MCF 10A (cell line): ENCODE measurements at regions not wholly inside any gene's neighbourhood (a gene's known extent, or its start where the extent isn't known, plus 50 kb on each side); places are given as distances from the start of the nearest gene placed in this dataset.
"Not testable (repeated sequence)": the region's sequence is repeated elsewhere in the genome, so short reads cannot be mapped to it uniquely, and the experiment has no call there.

Source experiments
- BruUV-seq: library from RNA; stranded (reverse); fragments of 400-500 nt; replicated peaks from 2 replicates; lab custom pipeline; 2021; lab: Mats Ljungman, UMichigan
- CTCF ChIA-PET: fragments of 300-600 bp; sonication (Branson Sonifier 250); formaldehyde crosslinking; extraction: SDS; loops from one replicate; lab custom pipeline; 2021; ENCODE audit warnings: antibody characterized with exemption, inconsistent platforms; lab: Yijun Ruan, JAX
- POLR2A ChIA-PET: fragments of 300-600, 350-650 bp; sonication (Branson Sonifier 250); formaldehyde crosslinking; extraction: SDS; loops from one replicate; lab custom pipeline; 2020; ENCODE audit warnings: antibody characterized with exemption, inconsistent platforms; lab: Yijun Ruan, JAX
- DNase-seq: peaks from one replicate; pipeline ENCODE4 v3.0.0-alpha.2; 2018; ENCODE audit not compliant: unreplicated experiment
- H3K27ac Mint-ChIP-seq: one replicate; pipeline ENCODE4 v1.8.0; 2022; ENCODE audit warnings: mild to moderate bottlenecking, low read depth, mixed read lengths; ENCODE audit not compliant: unreplicated experiment
- H3K27me3 Mint-ChIP-seq: one replicate; pipeline ENCODE4 v1.8.0; 2022; ENCODE audit warnings: mixed read lengths; ENCODE audit not compliant: insufficient read depth, unreplicated experiment
- H3K36me3 Mint-ChIP-seq: one replicate; pipeline ENCODE4 v1.8.0; 2022; ENCODE audit warnings: mild to moderate bottlenecking, moderate library complexity, mixed read lengths; ENCODE audit not compliant: insufficient read depth, unreplicated experiment
- H3K4me1 Mint-ChIP-seq: one replicate; pipeline ENCODE4 v1.8.0; 2022; ENCODE audit warnings: mixed read lengths; ENCODE audit not compliant: insufficient read depth, unreplicated experiment
- H3K4me3 Mint-ChIP-seq: one replicate; pipeline ENCODE4 v1.8.0; 2022; ENCODE audit warnings: mild to moderate bottlenecking, moderate library complexity, mixed read lengths; ENCODE audit not compliant: unreplicated experiment
- H3K9me3 Mint-ChIP-seq: one replicate; pipeline ENCODE4 v1.8.0; 2022; ENCODE audit warnings: mixed read lengths; ENCODE audit not compliant: unreplicated experiment
- intact Hi-C: fragments of 100-400 bp; cut with micrococcal nuclease; formaldehyde crosslinking; loops from 2 replicates; pipeline ENCODE4 v1.14.1; 2022
- TF ChIP-seq, protein P1 (sequence below): fragments of 200-600 bp; IDR thresholded peaks from one replicate; pipeline ENCODE4 v1.8.0; 2022; ENCODE audit warnings: antibody characterized with exemption, mild to moderate bottlenecking; ENCODE audit not compliant: unreplicated experiment

DNA sequence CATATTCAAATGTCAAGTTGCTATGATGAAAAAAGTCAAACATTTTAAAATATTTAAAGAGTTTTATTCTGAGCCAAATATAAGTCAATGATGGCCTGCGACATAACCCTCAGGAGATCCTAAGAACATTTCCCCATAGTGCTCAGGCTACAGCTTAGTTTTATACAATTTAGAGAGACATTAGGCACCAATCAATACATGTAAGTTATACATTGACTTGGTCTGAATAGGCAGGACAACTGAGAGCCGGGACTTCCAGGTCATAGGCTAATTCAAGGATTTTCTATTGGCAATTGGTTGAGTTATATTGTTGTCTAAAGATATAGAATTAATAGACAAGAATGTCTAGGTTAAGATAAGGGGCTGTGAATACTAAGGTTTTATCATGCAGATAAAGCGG lies 64.5 kb downstream of the UGT2B28 start:
- H3K4me3 Mint-ChIP-seq, H3K36me3 Mint-ChIP-seq, H3K27ac Mint-ChIP-seq, CTCF ChIA-PET, DNase-seq, BruUV-seq, intact Hi-C loops, POLR2A ChIA-PET, H3K9me3 Mint-ChIP-seq, H3K4me1 Mint-ChIP-seq: not testable (repeated sequence)
- H3K27me3 Mint-ChIP-seq = peaks cover 38% of the 10 kb centered on the region

DNA sequence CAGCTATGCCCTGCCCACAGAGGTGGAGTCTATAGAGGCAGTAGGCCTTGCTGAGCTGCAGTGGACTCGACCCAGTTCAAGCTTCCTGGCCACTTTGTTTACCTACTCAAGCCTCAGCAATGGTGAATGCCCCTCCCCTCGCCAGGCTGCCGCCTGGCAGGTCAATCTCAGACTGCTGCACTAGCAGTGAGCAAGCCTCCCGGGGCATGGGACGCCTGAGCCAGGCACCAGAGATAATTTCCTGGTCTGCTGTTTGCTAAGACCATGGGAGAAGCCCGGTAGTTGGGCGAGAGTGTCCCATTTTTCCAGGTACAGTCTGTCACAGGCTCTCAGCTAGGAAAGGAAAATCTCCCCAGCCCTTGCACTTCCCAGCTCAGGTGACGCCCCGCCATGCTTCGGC lies 68.5 kb downstream of the UGT2B28 start:
- intact Hi-C loops, CTCF ChIA-PET, H3K4me3 Mint-ChIP-seq, DNase-seq, H3K4me1 Mint-ChIP-seq, POLR2A ChIA-PET, BruUV-seq, H3K36me3 Mint-ChIP-seq, H3K27ac Mint-ChIP-seq, H3K9me3 Mint-ChIP-seq: not testable (repeated sequence)
- peaks cover 40% of the 10 kb centered on the region for H3K27me3 Mint-ChIP-seq

DNA sequence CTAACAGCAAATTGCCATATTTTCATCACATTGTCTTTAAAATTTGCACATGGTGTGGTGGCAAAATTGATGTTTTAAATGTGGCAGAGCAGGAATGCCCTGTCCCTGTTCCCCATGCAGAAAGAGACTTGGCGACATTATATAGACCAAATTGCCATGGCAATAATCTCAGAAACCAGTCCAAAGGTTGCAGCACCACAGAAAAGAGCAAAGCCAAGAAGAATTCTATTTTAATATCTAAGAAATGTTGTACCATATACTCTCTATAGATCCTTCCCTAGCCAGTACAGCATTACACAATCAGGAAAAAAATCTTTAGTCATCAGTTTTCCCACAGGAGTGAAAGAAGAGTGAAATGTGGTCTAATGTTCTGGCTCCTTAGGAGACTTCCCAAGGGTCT lies 80.0 kb downstream of the UGT2B28 start:
- ChIA-PET POLR2A (no interaction called here), CTCF (no interaction called here)
- Mint-ChIP-seq H3K4me3 (no peak overlapping the region), H3K36me3 (no peaks in the 10 kb centered on the region), H3K27me3 (peaks cover 87% of the 10 kb centered on the region), H3K27ac (no peak overlapping the region), H3K4me1 (peaks cover 4% of the 10 kb centered on the region), H3K9me3 (no peaks in the 10 kb centered on the region)
- BruUV-seq = no TSS peak
- DNase-seq = peak; percentile 18
- TF ChIP-seq, protein P1, sequence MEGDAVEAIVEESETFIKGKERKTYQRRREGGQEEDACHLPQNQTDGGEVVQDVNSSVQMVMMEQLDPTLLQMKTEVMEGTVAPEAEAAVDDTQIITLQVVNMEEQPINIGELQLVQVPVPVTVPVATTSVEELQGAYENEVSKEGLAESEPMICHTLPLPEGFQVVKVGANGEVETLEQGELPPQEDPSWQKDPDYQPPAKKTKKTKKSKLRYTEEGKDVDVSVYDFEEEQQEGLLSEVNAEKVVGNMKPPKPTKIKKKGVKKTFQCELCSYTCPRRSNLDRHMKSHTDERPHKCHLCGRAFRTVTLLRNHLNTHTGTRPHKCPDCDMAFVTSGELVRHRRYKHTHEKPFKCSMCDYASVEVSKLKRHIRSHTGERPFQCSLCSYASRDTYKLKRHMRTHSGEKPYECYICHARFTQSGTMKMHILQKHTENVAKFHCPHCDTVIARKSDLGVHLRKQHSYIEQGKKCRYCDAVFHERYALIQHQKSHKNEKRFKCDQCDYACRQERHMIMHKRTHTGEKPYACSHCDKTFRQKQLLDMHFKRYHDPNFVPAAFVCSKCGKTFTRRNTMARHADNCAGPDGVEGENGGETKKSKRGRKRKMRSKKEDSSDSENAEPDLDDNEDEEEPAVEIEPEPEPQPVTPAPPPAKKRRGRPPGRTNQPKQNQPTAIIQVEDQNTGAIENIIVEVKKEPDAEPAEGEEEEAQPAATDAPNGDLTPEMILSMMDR = no peak
- intact Hi-C loops = no loop called here

DNA sequence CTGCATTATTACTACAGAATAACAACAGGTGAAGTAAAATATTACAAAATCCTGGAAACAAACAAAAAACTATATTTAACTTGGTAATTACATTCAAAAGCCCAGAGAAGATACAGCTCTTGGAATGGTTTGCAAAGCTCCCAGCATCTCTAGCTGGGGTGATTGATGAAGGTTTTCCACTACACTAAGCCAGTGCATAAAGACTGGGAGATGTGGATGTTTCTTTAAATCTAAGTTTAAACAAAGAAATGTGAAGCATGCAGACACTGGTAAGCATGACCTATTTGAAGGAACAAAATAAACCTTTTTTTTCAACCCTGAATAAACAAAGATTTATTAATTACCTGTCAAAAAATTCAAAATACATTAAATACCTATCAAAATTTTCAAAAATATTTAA lies 80.5 kb downstream of the UGT2B28 start:
- H3K27ac Mint-ChIP-seq, POLR2A ChIA-PET, intact Hi-C loops, H3K4me1 Mint-ChIP-seq, H3K36me3 Mint-ChIP-seq, H3K4me3 Mint-ChIP-seq, CTCF ChIA-PET, BruUV-seq, H3K9me3 Mint-ChIP-seq, DNase-seq: not testable (repeated sequence)
- H3K27me3 Mint-ChIP-seq = peaks cover 92% of the 10 kb centered on the region

DNA sequence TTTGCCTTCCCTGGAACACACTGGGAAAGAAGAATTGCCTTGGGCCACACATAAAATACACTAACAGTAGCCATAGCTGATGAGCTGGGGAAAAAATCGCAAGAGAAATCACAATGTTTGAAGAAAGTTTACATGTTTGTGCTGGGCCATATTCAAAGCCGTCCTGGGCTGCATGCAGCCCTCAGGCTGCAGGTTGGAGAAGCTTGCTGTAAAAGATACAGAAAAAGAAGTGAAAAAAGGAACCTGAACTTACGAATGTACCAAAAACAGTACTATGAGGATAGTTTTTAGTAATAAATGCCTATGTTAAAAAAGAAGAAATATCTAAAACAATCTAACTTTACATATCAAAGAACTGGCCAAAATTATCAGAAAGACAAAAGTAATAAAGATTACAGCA lies 82.1 kb downstream of the UGT2B28 start:
- POLR2A ChIA-PET = no interaction called here
- BruUV-seq = no TSS peak
- no peak overlapping the region for H3K27ac Mint-ChIP-seq

DNA sequence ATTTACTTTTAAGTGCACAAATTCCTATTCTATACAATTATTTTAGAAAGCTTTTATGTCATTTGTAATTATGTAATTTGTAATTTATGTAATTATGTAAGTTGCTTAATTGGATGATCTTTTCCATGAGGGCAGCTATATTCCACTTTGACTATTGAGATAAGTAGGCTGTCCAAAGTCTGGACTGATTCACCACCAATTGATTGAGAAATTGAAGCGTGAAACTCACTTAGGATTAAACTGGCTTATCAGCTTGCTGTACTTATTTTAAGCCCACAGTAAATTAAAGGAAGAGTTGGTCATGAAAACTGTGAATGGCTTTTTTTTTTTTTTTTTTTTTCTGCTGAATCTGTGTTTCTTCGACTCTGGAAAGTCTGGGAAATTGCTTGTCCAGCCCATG lies 87.4 kb downstream of the UGT2B28 start:
- H3K36me3 Mint-ChIP-seq, H3K27ac Mint-ChIP-seq, DNase-seq, BruUV-seq, H3K4me1 Mint-ChIP-seq, H3K4me3 Mint-ChIP-seq, POLR2A ChIA-PET, intact Hi-C loops, H3K9me3 Mint-ChIP-seq: not testable (repeated sequence)
- peaks cover 62% of the 10 kb centered on the region for H3K27me3 Mint-ChIP-seq
- CTCF ChIA-PET = interaction anchor here (0.6 kb wide), 1 partner anchor 903 kb away, joined by 4 read pairs; no protein-coding TSS in a partner anchor

More for the DNA sequence above, 82.1 kb downstream of the UGT2B28 start:
- DNase-seq = no peak
- CTCF ChIA-PET = no interaction called here
- Mint-ChIP-seq H3K4me1 (peaks cover 4% of the 10 kb centered on the region), H3K9me3 (no peaks in the 10 kb centered on the region), H3K4me3 (no peak overlapping the region), H3K36me3 (no peaks in the 10 kb centered on the region), H3K27me3 (peaks cover 92% of the 10 kb centered on the region)
- TF ChIP-seq, protein P1 = no peak
- intact Hi-C loops = no loop called here
